ENCODE measurements at regions not wholly inside any gene's neighbourhood (a gene's known extent, or its start where the extent isn't known, plus 50 kb on each side); places are given as distances from the start of the nearest gene placed in this dataset.

DNA sequence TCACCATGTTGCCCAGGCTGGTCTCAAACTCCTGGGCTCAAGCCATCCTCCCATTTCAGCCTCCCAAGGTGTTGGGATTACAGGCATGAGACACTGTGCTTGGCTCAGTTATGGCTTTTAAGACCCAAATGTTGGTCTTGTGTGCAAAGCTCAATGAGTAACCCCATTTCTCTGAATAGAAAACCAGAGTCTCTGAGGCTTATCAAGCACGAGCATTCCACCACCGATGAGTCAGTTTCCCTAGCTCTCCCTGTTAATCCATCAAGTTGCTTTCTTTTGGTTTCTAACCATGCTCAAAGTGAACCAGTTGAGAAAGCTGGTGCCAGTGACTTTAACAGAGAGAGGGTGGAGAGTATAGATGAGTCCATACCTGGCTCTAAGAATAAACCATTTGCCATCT is 350.9 kb upstream of the ADGRL2 start:
- TF ChIP-seq CTCF (conservative IDR thresholded peaks at IDR 0.05), result no peak
- H3K27ac ChIP-seq, result no peak overlapping the region

DNA sequence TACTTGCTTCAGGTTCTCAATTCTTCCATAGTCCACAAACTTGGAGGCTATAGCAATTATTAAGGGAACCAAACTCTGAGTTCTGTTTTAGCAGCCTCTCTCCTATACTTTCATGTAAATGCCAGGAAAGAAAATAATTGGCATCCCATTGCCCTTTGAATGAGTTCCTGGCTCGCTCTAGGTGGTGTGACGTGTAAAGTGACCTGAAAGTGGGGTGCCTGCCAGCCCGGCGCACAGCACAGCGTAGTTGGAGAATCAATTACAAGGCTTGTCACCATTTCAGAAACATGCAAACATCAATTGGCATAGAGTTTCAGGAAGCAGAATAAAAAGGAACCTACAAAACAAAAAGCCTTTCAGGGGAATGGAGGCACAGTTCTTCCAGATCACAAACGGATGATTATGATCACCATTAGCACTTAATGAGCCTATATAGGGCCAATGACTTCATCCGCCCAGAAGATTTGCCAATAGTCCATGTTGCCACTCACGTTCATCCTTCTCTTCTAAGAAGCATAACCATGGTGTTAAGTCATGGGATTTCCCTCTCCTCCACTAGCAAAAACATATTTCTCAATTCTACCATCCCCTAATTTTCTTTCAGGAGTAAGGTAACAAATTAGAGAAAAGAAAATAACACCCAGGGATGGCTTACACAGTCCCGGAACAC is 354.6 kb upstream of the ADGRL2 start:
- no peak overlapping the region for H3K27ac ChIP-seq
- no peak for TF ChIP-seq CTCF (conservative IDR thresholded peaks at IDR 0.05)

GRCh38 chr1:81443288-81443687 is 357.4 kb upstream of the ADGRL2 start:
- no peak overlapping the region for H3K27ac ChIP-seq
- no peak for TF ChIP-seq CTCF (conservative IDR thresholded peaks at IDR 0.05)

DNA sequence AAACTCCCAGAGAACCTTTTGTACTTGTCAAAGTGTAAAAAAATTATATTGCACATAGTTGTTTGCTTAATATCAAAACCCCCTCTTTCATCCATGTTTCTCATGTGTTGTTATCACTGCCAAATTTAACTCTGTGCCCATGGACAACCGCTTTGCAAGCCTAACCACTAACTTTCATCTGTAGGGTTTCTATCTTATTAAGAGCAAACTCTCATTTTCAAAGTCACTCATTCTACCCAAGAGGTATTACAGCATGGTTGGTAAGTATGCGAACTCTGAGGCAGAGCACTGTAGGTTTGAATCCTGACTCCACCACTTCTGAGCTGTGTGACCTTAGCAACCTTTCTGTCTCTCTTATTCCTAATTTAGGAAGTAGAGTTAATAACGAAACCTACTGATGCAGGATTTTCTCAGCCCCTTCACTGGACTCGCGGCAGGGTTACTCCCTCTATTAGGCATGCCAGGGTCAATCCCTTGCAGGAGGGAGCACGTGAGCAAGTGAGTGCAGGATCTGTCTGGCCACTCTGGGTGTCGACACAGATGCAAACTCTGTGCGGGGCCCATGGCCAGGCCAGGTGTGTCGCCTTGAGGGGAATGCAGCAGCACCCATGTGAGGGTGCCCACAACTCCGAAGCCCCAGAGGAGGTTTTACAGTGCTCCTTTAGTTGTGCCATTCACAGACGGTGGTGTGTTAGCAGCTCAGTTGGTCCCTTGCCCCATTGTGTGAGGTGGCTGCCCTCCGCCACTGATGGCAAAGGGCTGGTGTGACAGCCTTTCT is 361.5 kb upstream of the ADGRL2 start:
- H3K27ac ChIP-seq, result no peak overlapping the region
- no peak for TF ChIP-seq CTCF (conservative IDR thresholded peaks at IDR 0.05)

DNA sequence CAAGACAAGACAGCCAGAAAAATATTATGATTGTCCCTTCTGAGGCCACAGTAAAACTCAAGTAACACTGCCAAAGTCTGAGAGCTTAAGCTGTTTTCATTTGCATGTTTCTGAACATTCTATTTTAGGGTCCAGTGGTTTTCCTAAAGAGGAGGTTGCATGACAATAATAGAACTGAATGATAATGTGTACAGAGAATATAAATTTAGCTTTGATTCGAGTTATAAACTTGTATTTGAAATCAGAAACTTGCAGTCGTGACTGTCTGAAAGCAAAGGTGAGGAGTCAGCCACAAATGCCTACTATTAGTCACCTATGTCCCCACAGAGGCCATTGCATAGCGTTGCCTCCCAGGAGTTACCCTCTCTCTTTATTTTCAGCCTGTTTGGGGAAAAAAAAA is 363.1 kb upstream of the ADGRL2 start:
- TF ChIP-seq CTCF (conservative IDR thresholded peaks at IDR 0.05), result no peak
- H3K27ac ChIP-seq, result no peak overlapping the region

- H3K27ac ChIP-seq, result no peak overlapping the region
- TF ChIP-seq CTCF (conservative IDR thresholded peaks at IDR 0.05), result no peak
Measured at GRCh38 chr1:81437213-81437612, 363.5 kb upstream of the ADGRL2 start.

GRCh38 chr1:81435175-81435574 is 365.6 kb upstream of the ADGRL2 start:
- H3K27ac ChIP-seq, result no peak overlapping the region
- no peak for TF ChIP-seq CTCF (conservative IDR thresholded peaks at IDR 0.05)
